Neuronal stem cell (in vitro differentiated cells): ENCODE measurements at regions not wholly inside any gene's neighbourhood (a gene's known extent, or its start where the extent isn't known, plus 50 kb on each side); places are given as distances from the start of the nearest gene placed in this dataset.

Experiments used
- DNase-seq: peaks from one replicate; pipeline ENCODE4 v3.0.0-alpha.2; 2013; ENCODE audit warnings: low spot score
- H2AFZ ChIP-seq: one replicate; pipeline ENCODE4 v1.6.1; 2013; ENCODE audit warnings: mild to moderate bottlenecking, low read length, inconsistent platforms
- H2AK5ac ChIP-seq: 2 replicates; pipeline ENCODE4 v1.6.1; 2013; ENCODE audit warnings: low read depth, mild to moderate bottlenecking, inconsistent platforms, low read length, moderate library complexity, mixed read lengths
- H2BK120ac ChIP-seq: 2 replicates; pipeline ENCODE4 v1.6.1; 2013; ENCODE audit warnings: low read depth, mild to moderate bottlenecking, inconsistent platforms, low read length, moderate library complexity, mixed read lengths
- H2BK12ac ChIP-seq: one replicate; pipeline ENCODE4 v1.6.1; 2013; ENCODE audit warnings: low read length, inconsistent platforms
- H2BK15ac ChIP-seq: 2 replicates; pipeline ENCODE4 v1.6.1; 2013; ENCODE audit warnings: mild to moderate bottlenecking, low read length, inconsistent platforms, mixed read lengths
- H2BK5ac ChIP-seq: one replicate; pipeline ENCODE4 v1.6.1; 2013; ENCODE audit warnings: inconsistent platforms, mild to moderate bottlenecking, low read length, moderate library complexity
- H3K14ac ChIP-seq: one replicate; pipeline ENCODE4 v1.6.1; 2013; ENCODE audit warnings: low read length, inconsistent platforms
- H3K18ac ChIP-seq: 2 replicates; pipeline ENCODE4 v1.6.1; 2013; ENCODE audit warnings: low read length, inconsistent platforms
- H3K23ac ChIP-seq: 2 replicates; pipeline ENCODE4 v1.6.1; 2013; ENCODE audit warnings: low read depth, mild to moderate bottlenecking, mixed read lengths, low read length, inconsistent platforms; ENCODE audit not compliant: poor library complexity
- H3K27ac ChIP-seq: replicated peaks from 3 replicates; pipeline ENCODE4 v1.5.1; 2013; ENCODE audit warnings: low read length, inconsistent platforms
- H3K27me3 ChIP-seq, 3 experiments: 2 replicates each; pipeline ENCODE4 v1.6.1; 2013; ENCODE audit warnings: low read length in 3 of 3, mild to moderate bottlenecking in 2 of 3, inconsistent platforms in 1 of 3, low read depth in 1 of 3, mixed read lengths in 1 of 3, moderate library complexity in 1 of 3; ENCODE audit not compliant: control insufficient read depth in 3 of 3, insufficient read depth in 3 of 3
- H3K36me3 ChIP-seq, 2 donors: replicated peaks in 1 of 2; 2 replicates each; pipeline ENCODE4 v1.6.1; 2013; ENCODE audit warnings: low read length in 2 of 2; ENCODE audit not compliant: control insufficient read depth in 2 of 2, insufficient read depth in 2 of 2
- H3K4ac ChIP-seq: 2 replicates; pipeline ENCODE4 v1.6.1; 2013; ENCODE audit warnings: inconsistent platforms, mild to moderate bottlenecking, low read length, moderate library complexity
- H3K4me1 ChIP-seq, 2 donors: 1 replicate in 1 of 2; 2 replicates in 1 of 2; pipeline ENCODE4 v1.6.1; 2013; ENCODE audit warnings: low read length in 2 of 2, low read depth in 1 of 2; ENCODE audit not compliant: control insufficient read depth in 2 of 2, insufficient read depth in 1 of 2
- H3K4me2 ChIP-seq: one replicate; pipeline ENCODE4 v1.6.1; 2013; ENCODE audit warnings: mild to moderate bottlenecking, low read length, inconsistent platforms; ENCODE audit not compliant: insufficient read depth, poor library complexity, severe bottlenecking
- H3K4me3 ChIP-seq, 2 donors: 2 replicates each; pipeline ENCODE4 v1.5.1; 2013; ENCODE audit warnings: low read length in 2 of 2, mild to moderate bottlenecking in 2 of 2, inconsistent platforms in 1 of 2, moderate library complexity in 1 of 2
- H3K79me1 ChIP-seq: one replicate; pipeline ENCODE4 v1.6.1; 2013; ENCODE audit warnings: low read depth, mild to moderate bottlenecking, inconsistent platforms, low read length, moderate library complexity
- H3K9ac ChIP-seq: one replicate; pipeline ENCODE4 v1.6.1; 2013; ENCODE audit warnings: mild to moderate bottlenecking, low read depth, low read length, inconsistent platforms; ENCODE audit not compliant: poor library complexity
- H3K9me3 ChIP-seq, 2 donors: replicated peaks in 1 of 2; 2 replicates each; pipeline versions ENCODE3 to v1.6.1; 2013; ENCODE audit warnings: low read length in 2 of 2, mild to moderate bottlenecking in 2 of 2, inconsistent platforms in 1 of 2, low read depth in 1 of 2, mixed read lengths in 1 of 2, moderate library complexity in 1 of 2; ENCODE audit not compliant: control insufficient read depth in 2 of 2, insufficient read depth in 1 of 2
- H4K8ac ChIP-seq: one replicate; pipeline ENCODE4 v1.6.1; 2013; ENCODE audit warnings: low read depth, mild to moderate bottlenecking, inconsistent platforms, low read length, moderate library complexity
- H4K91ac ChIP-seq: one replicate; pipeline ENCODE4 v1.6.1; 2013; ENCODE audit warnings: low read length, low read depth, mild to moderate bottlenecking, inconsistent platforms; ENCODE audit not compliant: poor library complexity
- WGBS, 2 donors: extraction: QIAGEN DNeasy Blood & Tissue Kit; methylation state at CpG; one replicate each; pipeline ENCODE4 v1.1.7; 2013; ENCODE audit warnings: missing lambda C conversion rate in 2 of 2, mixed read lengths in 1 of 2; ENCODE audit not compliant: insufficient read length in 2 of 2, insufficient replicate concordance in 1 of 2; ENCODE audit errors: extremely low coverage in 2 of 2; 5-methylcytosine and 5-hydroxymethylcytosine counted together

DNA sequence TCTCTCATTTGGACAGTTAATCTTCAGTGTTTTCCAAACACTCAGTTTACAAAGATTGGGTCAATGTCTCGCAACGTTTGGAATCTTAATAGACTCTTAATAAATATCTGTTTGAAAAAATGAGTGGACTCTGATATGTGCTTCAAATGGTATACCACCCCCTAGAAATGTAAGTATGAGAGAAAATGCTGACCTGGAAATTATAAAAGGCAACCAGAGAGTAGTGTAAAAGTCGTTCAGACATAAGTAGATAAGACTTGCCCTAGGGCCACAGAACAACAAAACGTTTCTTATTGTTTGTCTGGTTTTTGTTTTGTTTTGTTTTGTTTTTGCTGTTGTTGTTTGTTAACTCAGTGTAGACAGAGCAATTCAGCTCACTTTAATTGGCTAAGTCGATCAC, 97.4 kb upstream of the SPTLC3 start:
- H3K4me2 ChIP-seq: no peak overlapping the region
- no peaks in the 10 kb centered on the region for H3K27me3 ChIP-seq
- no peak overlapping the region for H3K4ac ChIP-seq
- no peak overlapping the region for H3K23ac ChIP-seq
- no peak overlapping the region for H3K27ac ChIP-seq
- no peaks in the 10 kb centered on the region for H3K79me1 ChIP-seq
- no peak overlapping the region for H2AFZ ChIP-seq
- DNase-seq: no peak
- H3K9ac ChIP-seq: no peak overlapping the region
- H3K14ac ChIP-seq: no peak overlapping the region
- H2AK5ac ChIP-seq: no peak overlapping the region
- no peaks in the 10 kb centered on the region for H3K9me3 ChIP-seq
- H2BK120ac ChIP-seq: no peak overlapping the region
- H2BK15ac ChIP-seq: no peak overlapping the region
- H4K8ac ChIP-seq: no peak overlapping the region
- no CpG with 5 or more reads among the region's 5 CpGs for WGBS, 2 donors
- H3K36me3 ChIP-seq: no peaks in the 10 kb centered on the region
- peaks cover 0 to 2% of the 10 kb centered on the region in 2 donors for H3K4me1 ChIP-seq
- no peak overlapping the region for H3K18ac ChIP-seq
- H2BK12ac ChIP-seq: no peak overlapping the region
- H4K91ac ChIP-seq: no peak overlapping the region
- no peak overlapping the region for H3K4me3 ChIP-seq
- no peak overlapping the region for H2BK5ac ChIP-seq

DNA sequence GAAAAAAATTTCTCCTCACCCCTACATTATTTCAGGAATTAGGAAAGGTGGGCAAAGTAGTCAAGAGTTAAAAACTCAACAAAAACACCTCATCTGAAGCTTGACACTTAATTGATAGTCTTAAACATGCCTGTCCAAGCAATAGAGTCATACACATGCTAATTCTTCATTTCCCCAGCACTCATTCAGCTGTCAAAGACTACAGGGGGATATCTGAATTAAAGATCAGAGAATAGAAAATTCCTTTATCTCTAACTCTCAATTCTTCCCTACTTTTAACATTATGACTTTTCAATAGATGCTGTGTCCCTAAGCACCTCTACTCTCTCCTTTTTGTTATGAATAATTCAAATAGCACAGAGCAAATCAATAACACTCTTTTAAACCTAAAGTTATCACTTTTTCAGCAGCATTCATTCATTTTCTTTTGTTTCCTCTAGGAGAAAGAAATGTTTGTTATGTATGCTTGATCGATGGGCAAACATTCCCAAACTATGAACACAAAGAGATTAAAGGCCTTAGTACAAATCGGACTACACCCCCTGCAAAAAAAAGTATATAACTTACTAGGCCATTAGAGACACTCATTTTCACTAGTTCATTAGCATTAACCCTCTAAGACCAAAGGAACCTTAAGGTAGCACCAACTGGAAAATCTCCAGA, 94.9 kb upstream of the SPTLC3 start:
- no peak overlapping the region for H4K8ac ChIP-seq
- H2BK120ac ChIP-seq: no peak overlapping the region
- H3K4me3 ChIP-seq: no peak overlapping the region
- H3K36me3 ChIP-seq: no peaks in the 10 kb centered on the region
- no peaks in the 10 kb centered on the region for H3K27me3 ChIP-seq
- no peak overlapping the region for H3K4me2 ChIP-seq
- no peak overlapping the region for H3K18ac ChIP-seq
- WGBS, 2 donors: no CpG with 5 or more reads among the region's 2 CpGs
- no peaks in the 10 kb centered on the region for H3K9me3 ChIP-seq
- no peak overlapping the region for H3K9ac ChIP-seq
- no peak overlapping the region for H2AK5ac ChIP-seq
- H2BK15ac ChIP-seq: no peak overlapping the region
- H3K4me1 ChIP-seq: peaks cover 0 to 6% of the 10 kb centered on the region in 2 donors
- H3K23ac ChIP-seq: no peak overlapping the region
- H2BK12ac ChIP-seq: no peak overlapping the region
- no peak for DNase-seq
- H3K14ac ChIP-seq: no peak overlapping the region
- no peak overlapping the region for H3K4ac ChIP-seq
- H2BK5ac ChIP-seq: no peak overlapping the region
- H2AFZ ChIP-seq: no peak overlapping the region
- H4K91ac ChIP-seq: no peak overlapping the region
- no peaks in the 10 kb centered on the region for H3K79me1 ChIP-seq
- H3K27ac ChIP-seq: no peak overlapping the region

DNA sequence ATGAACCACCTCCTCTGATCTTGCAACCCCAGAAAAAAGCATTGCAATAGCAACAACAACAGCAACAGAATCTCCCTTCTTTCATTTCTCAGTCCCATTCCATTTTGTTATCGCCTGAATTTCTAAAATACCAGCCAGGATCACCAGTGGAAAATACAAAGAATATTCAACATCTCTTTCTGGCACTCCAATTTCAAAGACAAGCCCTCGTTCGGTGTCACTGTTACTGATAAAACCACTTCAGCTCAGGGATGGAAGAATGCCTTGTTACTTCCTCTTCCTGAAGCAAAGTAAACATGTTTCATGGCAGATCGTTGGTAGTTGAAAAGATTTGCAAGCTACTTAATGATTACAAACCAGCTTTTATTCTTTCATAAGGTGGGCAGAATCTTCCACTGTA, 94.0 kb upstream of the SPTLC3 start:
- Histone ChIP-seq H3K36me3 (no peaks in the 10 kb centered on the region), H3K18ac (no peak overlapping the region), H3K4ac (no peak overlapping the region), H3K23ac (no peak overlapping the region), H2BK12ac (no peak overlapping the region), H3K4me3 (no peak overlapping the region), H3K27me3 (peaks cover 0 to under 1% (median 0%) of the 10 kb centered on the region in 3 experiments), H4K91ac (no peak overlapping the region), H4K8ac (no peak overlapping the region), H2BK120ac (no peak overlapping the region), H3K9me3 (no peaks in the 10 kb centered on the region), H2AFZ (no peak overlapping the region), H3K14ac (no peak overlapping the region), H3K27ac (no peak overlapping the region), H3K79me1 (no peaks in the 10 kb centered on the region), H3K9ac (no peak overlapping the region), H2AK5ac (no peak overlapping the region), H2BK15ac (no peak overlapping the region), H3K4me2 (no peak overlapping the region), H2BK5ac (no peak overlapping the region), H3K4me1 (peaks cover 0 to 6% of the 10 kb centered on the region in 2 donors)
- WGBS, 2 donors: no CpG with 5 or more reads among the region's 4 CpGs
- no peak for DNase-seq

DNA sequence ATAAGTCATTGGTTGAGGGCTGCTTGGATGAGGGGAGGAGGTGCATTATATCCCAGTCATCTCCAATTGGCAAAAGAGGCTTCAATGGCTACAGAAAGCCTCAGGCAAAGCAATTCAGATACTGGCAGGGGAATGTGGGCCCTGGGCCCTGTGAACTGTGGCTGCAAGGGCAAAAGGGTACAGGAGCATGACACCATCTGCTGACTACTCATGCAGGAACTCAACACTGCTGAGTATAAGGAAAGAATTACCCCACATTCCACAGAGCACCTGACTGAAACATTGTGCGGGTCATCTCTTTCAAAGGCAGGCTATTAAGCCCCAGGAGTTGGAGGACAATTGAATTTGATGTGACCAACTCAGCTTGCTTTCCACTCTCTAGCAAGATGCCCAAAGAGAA, 92.1 kb upstream of the SPTLC3 start:
- Histone ChIP-seq H3K36me3 (no peaks in the 10 kb centered on the region), H2BK15ac (no peak overlapping the region), H4K8ac (no peak overlapping the region), H2AFZ (no peak overlapping the region), H3K9me3 (no peaks in the 10 kb centered on the region), H3K4ac (no peak overlapping the region), H3K23ac (no peak overlapping the region), H4K91ac (no peak overlapping the region), H3K18ac (no peak overlapping the region), H3K9ac (no peak overlapping the region), H2AK5ac (peak overlapping the region; percentile 27), H2BK12ac (no peak overlapping the region), H3K27ac (no peak overlapping the region), H3K4me3 (no peak overlapping the region), H3K79me1 (no peaks in the 10 kb centered on the region), H3K4me2 (no peak overlapping the region), H3K27me3 (peaks cover 0 to 3% (median 0%) of the 10 kb centered on the region in 3 experiments), H2BK120ac (no peak overlapping the region), H2BK5ac (no peak overlapping the region), H3K4me1 (peaks cover 0 to 6% of the 10 kb centered on the region in 2 donors), H3K14ac (no peak overlapping the region)
- no peak for DNase-seq
- no CpG with 5 or more reads among the region's 1 CpG for WGBS, 2 donors
